ENCODE measurements at regions not wholly inside any gene's neighbourhood (a gene's known extent, or its start where the extent isn't known, plus 50 kb on each side); places are given as distances from the start of the nearest gene placed in this dataset.

DNA sequence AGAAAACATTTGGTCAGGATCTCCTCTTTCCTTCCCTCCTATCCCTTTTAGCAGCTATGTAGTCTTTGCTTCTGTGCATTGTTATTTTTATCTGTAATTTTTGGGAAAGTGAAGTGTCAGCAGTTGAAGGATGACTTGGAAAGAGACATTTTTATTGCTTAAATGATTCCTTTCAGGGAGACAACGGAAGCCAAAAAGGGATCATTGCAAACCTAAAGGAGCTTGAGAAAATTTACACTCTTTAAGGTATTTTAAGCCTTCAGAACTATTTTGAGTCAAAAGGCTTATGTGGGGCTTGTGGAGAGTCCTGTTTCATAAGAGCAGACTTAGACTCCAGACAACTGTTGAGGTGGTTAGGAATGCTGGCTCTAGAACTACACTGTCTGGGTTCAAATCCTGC, 281.6 kb downstream of the KIF4B start:
- H3K79me2 ChIP-seq (ENCODE audit: control insufficient read depth in 1 of 2, insufficient read depth in 2 of 2, low read length in 2 of 2), result no peaks in the 10 kb centered on the region
- no peak overlapping the region for H3K4me3 ChIP-seq (ENCODE audit: extremely low read depth in 1 of 4, insufficient read depth in 2 of 4, low read depth in 3 of 4, low read length in 4 of 4)
- H3K9me3 ChIP-seq (ENCODE audit: insufficient read depth in 2 of 2, low read depth in 1 of 2, low read length in 1 of 2), result no peaks in the 10 kb centered on the region
- H2BK20ac ChIP-seq (ENCODE audit: low read length), result no peak overlapping the region
- no peak overlapping the region for H3K27ac ChIP-seq (ENCODE audit: low read depth, low read length)
- no peak overlapping the region for H2BK15ac ChIP-seq (ENCODE audit: low read length)
- H3K23me2 ChIP-seq (ENCODE audit: low read depth, low read length), result no peaks in the 10 kb centered on the region
- FAIRE-seq (no peak), DNase-seq (ENCODE audit: low read depth in 1 of 2, low spot score in 2 of 2) (no peak)
- H3K56ac ChIP-seq (replicated peaks; ENCODE audit: insufficient read length, low read depth, low read length), result no peak overlapping the region
- TF ChIP-seq RFX5 (IDR thresholded peaks at IDR 0.05; ENCODE audit: borderline replicate concordance, low read depth, low read length), result no peak
- TF ChIP-seq POLR2AphosphoS5 (IDR thresholded peaks at IDR 0.05; ENCODE audit: low read depth, low read length), result no peak
- TF ChIP-seq ZNF274 (IDR thresholded peaks at IDR 0.05; ENCODE audit: borderline replicate concordance, extremely low read depth, low read length), result no peak
- no peak for TF ChIP-seq CHD1 (IDR thresholded peaks at IDR 0.05; ENCODE audit: low read depth, low read length)
- TF ChIP-seq TCF12 (IDR thresholded peaks at IDR 0.05; ENCODE audit: low read depth, low read length), result no peak
- TF ChIP-seq, protein P1, sequence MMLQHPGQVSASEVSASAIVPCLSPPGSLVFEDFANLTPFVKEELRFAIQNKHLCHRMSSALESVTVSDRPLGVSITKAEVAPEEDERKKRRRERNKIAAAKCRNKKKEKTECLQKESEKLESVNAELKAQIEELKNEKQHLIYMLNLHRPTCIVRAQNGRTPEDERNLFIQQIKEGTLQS (IDR thresholded peaks at IDR 0.05; ENCODE audit: insufficient read depth, low read depth, low read length), result no peak
- TF ChIP-seq CBX5 (IDR thresholded peaks at IDR 0.05; ENCODE audit: low read depth, low read length), result no peak
- no peak for TF ChIP-seq SP4 (IDR thresholded peaks at IDR 0.05; ENCODE audit: low read length)
- no peak for TF ChIP-seq ASH2L (IDR thresholded peaks at IDR 0.05; ENCODE audit: low read length)
- TF ChIP-seq RNF2 (IDR thresholded peaks at IDR 0.05; ENCODE audit: borderline replicate concordance, low read depth, low read length, missing control alignments, poor library complexity, severe bottlenecking), result no peak
- TF ChIP-seq EP300 (IDR thresholded peaks at IDR 0.05; ENCODE audit: borderline replicate concordance in 1 of 2, low read depth in 2 of 2, low read length in 2 of 2), result no peak
- TF ChIP-seq CEBPB (IDR thresholded peaks at IDR 0.05; ENCODE audit: low read depth, low read length), result no peak
- no peak for TF ChIP-seq YY1 (IDR thresholded peaks at IDR 0.05; ENCODE audit: low read depth, low read length)
- TF ChIP-seq POLR2A (IDR thresholded peaks at IDR 0.05; ENCODE audit: control extremely low read depth in 1 of 2, low read depth in 2 of 2, low read length in 2 of 2), result no peak
- TF ChIP-seq KDM4A (IDR thresholded peaks at IDR 0.05; ENCODE audit: low read depth, low read length, severe bottlenecking), result no peak
- no peak overlapping the region for H3K4ac ChIP-seq (replicated peaks; ENCODE audit: insufficient read length, low read depth, low read length)
- no peak overlapping the region for H3K23ac ChIP-seq (ENCODE audit: insufficient read length)
- H2AFZ ChIP-seq (ENCODE audit: low read length), result no peak overlapping the region
- no peak overlapping the region for H2BK120ac ChIP-seq (replicated peaks; ENCODE audit: low read depth, low read length)
- POLR2A ChIA-PET (ENCODE audit: partially characterized antibody), result no interaction called here
- H3K27me3 ChIP-seq (replicated peaks in 1 of 4; ENCODE audit: control insufficient read depth in 3 of 4, extremely low read depth in 1 of 4, insufficient read depth in 3 of 4, low read length in 3 of 4), result no peaks in the 10 kb centered on the region
- no peaks in the 10 kb centered on the region; the same call in 1 of the 2 replicates for H3K79me1 ChIP-seq (ENCODE audit: low read depth, low read length)
- CTCF ChIA-PET (ENCODE audit: partially characterized antibody), result interaction anchor here (0.6 to 1.2 kb wide), 3 partner anchors 140 to 290 kb away, joined by 3 to 5 read pairs (median 3); no protein-coding TSS in a partner anchor
- 80% methylated on average over 1 of the region's 1 CpG; no CpG with 5 or more reads in 1 of the 2 experiments for WGBS, 2 experiments (ENCODE audit: extremely low coverage in 1 of 2, insufficient coverage in 1 of 2, insufficient read length in 1 of 2, insufficient replicate concordance in 2 of 2, low coverage in 1 of 2, low lambda C conversion rate in 2 of 2, missing lambda C conversion rate in 1 of 2)
- no peak overlapping the region for H3K18ac ChIP-seq (ENCODE audit: extremely low read depth, low read length)
- no peak overlapping the region for H4K91ac ChIP-seq (replicated peaks; ENCODE audit: insufficient read length, low read length)
- no peak overlapping the region for H3K14ac ChIP-seq (ENCODE audit: insufficient read length)
- H2AK5ac ChIP-seq (ENCODE audit: low read depth, low read length), result no peak overlapping the region
- no peaks in the 10 kb centered on the region for H3K36me3 ChIP-seq (ENCODE audit: control insufficient read depth in 2 of 4, insufficient read depth in 4 of 4, low read length in 3 of 4)
- no peak overlapping the region for H2BK12ac ChIP-seq (ENCODE audit: low read depth, low read length)
- no peaks in the 10 kb centered on the region for H4K20me1 ChIP-seq (replicated peaks in 1 of 2; ENCODE audit: control insufficient read depth in 1 of 2, insufficient read depth in 2 of 2, low read length in 2 of 2)
- H3K4me1 ChIP-seq (replicated peaks in 1 of 4; ENCODE audit: control insufficient read depth in 3 of 4, insufficient read depth in 4 of 4, low read length in 3 of 4), result no peaks in the 10 kb centered on the region
- no peak overlapping the region for H4K8ac ChIP-seq (ENCODE audit: extremely low read depth, insufficient read depth, low read length)
- no peak overlapping the region for H2BK5ac ChIP-seq (ENCODE audit: low read depth, low read length)
- no peak overlapping the region for H3K9ac ChIP-seq (replicated peaks in 1 of 4; ENCODE audit: extremely low read depth in 1 of 4, low read depth in 3 of 4, low read length in 3 of 4)
- no peak overlapping the region for H3K4me2 ChIP-seq (ENCODE audit: insufficient read depth in 1 of 2, low read depth in 2 of 2, low read length in 2 of 2)
- H4K5ac ChIP-seq (ENCODE audit: insufficient read length, low read depth, low read length), result no peak overlapping the region

All from H1 (cell line).